ENCODE measurements at regions not wholly inside any gene's neighbourhood (a gene's known extent, or its start where the extent isn't known, plus 50 kb on each side); places are given as distances from the start of the nearest gene placed in this dataset.

DNA sequence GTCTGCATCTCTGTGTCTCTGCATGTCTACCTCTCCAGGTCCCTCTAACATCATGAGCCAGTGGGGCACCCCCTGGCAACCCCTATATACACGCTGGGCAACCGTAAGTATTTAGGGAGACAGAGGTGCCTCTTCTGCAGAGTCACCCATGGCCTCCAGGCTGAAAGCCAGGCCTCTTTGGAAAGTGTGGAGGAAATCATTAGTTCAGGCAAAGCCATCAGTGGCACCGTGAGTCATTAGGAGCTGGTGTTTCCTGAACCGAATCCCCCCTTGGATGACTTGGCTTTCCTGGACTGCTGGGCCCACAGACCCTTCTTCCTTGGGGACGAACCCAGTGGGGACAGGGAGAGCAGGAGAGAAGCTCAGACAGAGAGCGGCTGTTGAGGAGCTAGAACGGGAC lies 174.8 kb downstream of the OLFM1 start:
- TF ChIP-seq CTCF (IDR thresholded peaks at IDR 0.05; ENCODE audit: insufficient read depth, missing control alignments): no peak

GRCh38 chr9:135263511-135263910 lies 176.0 kb downstream of the OLFM1 start:
- DNase-seq (ENCODE audit: insufficient read length, low spot score) (no peak), FAIRE-seq (no peak)
- TF ChIP-seq CTCF (IDR thresholded peaks at IDR 0.05; ENCODE audit: insufficient read depth, missing control alignments): no peak

More for the DNA sequence above, 174.8 kb downstream of the OLFM1 start:
- no peak for DNase-seq (ENCODE audit: insufficient read length, low spot score)
- FAIRE-seq: no peak

DNA sequence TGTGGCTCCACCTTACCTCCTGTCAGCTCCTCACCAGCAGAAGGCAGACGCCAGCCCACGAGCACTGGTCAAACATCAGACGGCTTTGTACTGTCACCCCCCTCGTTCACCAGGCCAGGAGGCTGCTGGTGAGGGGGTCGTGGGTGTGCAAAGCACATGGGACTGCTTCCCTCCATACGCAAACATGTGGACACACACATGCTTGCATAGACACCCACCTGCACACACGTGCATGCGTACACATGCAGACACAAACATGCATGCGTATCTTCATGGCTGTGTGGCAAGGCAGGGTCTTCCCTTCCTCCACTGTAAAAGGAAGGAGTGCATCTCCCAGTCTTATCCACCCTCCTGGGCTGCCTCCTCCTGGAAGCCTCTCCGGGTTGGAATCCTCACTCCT lies 178.5 kb downstream of the OLFM1 start:
- FAIRE-seq (no peak), DNase-seq (ENCODE audit: insufficient read length, low spot score) (no peak)
- no peak for TF ChIP-seq CTCF (IDR thresholded peaks at IDR 0.05; ENCODE audit: insufficient read depth, missing control alignments)

DNA sequence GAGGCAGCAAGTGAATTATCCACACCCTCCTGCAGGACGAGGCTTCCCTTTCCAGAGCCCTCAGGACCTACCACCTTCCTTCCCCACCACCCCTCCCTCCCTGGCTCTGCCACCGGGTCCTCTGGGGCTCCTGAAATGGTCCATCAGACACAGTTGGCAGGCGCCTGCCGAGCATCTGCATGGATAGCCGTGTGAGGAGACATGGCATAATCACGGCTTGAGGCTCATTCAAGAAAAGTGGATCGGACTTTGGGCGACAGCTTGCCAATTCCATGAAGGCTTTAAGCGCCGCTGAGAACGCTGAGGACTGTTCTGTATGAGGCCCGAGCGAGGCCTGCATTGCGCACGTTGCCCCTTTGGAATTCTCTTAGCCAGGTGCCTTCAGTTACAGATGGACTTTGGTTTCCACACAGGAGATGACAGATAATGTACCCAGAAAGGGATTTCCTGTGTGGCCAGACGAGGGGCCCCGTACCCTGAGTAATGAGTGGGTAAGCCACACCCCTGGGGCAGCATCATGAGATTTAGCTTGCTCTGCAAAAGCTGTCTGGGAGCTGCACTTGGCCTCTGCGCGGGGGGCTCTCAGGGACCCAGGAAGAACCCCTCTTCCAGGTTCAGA lies 179.8 kb downstream of the OLFM1 start:
- TF ChIP-seq CTCF (IDR thresholded peaks at IDR 0.05; ENCODE audit: insufficient read depth, missing control alignments): no peak
- FAIRE-seq (no peak), DNase-seq (ENCODE audit: insufficient read length, low spot score) (no peak)

- DNase-seq (ENCODE audit: insufficient read length, low spot score) (peak; percentile 43), FAIRE-seq (no peak)
- no peak for TF ChIP-seq CTCF (IDR thresholded peaks at IDR 0.05; ENCODE audit: insufficient read depth, missing control alignments)
Observed at GRCh38 chr9:135268031-135268430, 180.6 kb downstream of the OLFM1 start.

DNA sequence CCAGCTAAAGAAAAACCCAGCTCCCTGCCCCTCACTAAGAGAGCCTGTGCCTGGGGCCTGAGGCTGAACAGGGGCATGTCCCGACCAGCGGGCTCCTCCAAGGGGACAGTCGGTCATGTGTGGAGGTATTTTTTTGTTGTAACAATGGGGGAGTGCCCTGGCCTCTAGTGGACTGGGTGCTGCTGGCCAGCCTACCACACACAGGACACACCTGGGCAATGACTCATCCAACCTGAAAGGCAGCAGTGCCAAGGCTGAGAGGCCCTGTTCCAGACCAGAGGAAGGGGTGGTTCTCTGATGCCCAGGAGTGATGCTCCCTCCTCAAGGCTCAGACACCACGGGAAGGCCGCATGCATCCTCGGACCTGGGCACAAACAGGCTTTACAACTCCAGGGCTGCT lies 181.5 kb downstream of the OLFM1 start:
- no peak for DNase-seq (ENCODE audit: insufficient read length, low spot score)
- TF ChIP-seq CTCF (IDR thresholded peaks at IDR 0.05; ENCODE audit: insufficient read depth, missing control alignments): no peak
- FAIRE-seq: no peak

GRCh38 chr9:135269912-135270830 lies 182.7 kb downstream of the OLFM1 start:
- DNase-seq (ENCODE audit: insufficient read length, low spot score): no peak
- no peak for TF ChIP-seq CTCF (IDR thresholded peaks at IDR 0.05; ENCODE audit: insufficient read depth, missing control alignments)
- no peak for FAIRE-seq

Measured in D721Med (cell line).